IPS-20b (cell line): ENCODE measurements at regions not wholly inside any gene's neighbourhood (a gene's known extent, or its start where the extent isn't known, plus 50 kb on each side); places are given as distances from the start of the nearest gene placed in this dataset.

Experiments used
- H3K27ac ChIP-seq: one replicate; pipeline ENCODE4 v1.5.1; 2013; ENCODE audit warnings: low read length
- H3K27me3 ChIP-seq: 2 replicates; pipeline ENCODE4 v1.6.1; 2013; ENCODE audit warnings: mild to moderate bottlenecking, low read length, inconsistent platforms; ENCODE audit not compliant: insufficient read depth
- H3K36me3 ChIP-seq: 2 replicates; pipeline ENCODE4 v1.6.1; 2013; ENCODE audit warnings: low read depth, mild to moderate bottlenecking, inconsistent platforms, low read length, moderate library complexity; ENCODE audit not compliant: insufficient read depth
- H3K4me1 ChIP-seq: 2 replicates; pipeline ENCODE4 v1.6.1; 2013; ENCODE audit warnings: mild to moderate bottlenecking, control low read depth, inconsistent platforms, low read length, moderate library complexity; ENCODE audit not compliant: insufficient read depth
- H3K4me3 ChIP-seq: 2 replicates; pipeline ENCODE4 v1.5.1; 2013; ENCODE audit warnings: mild to moderate bottlenecking, low read length, inconsistent platforms
- H3K9ac ChIP-seq: 2 replicates; pipeline ENCODE4 v1.6.1; 2013; ENCODE audit warnings: low read depth, mild to moderate bottlenecking, inconsistent platforms, low read length, moderate library complexity
- H3K9me3 ChIP-seq: 2 replicates; pipeline ENCODE4 v1.6.1; 2013; ENCODE audit warnings: mild to moderate bottlenecking, low read depth, low read length, inconsistent platforms; ENCODE audit not compliant: insufficient read depth

DNA sequence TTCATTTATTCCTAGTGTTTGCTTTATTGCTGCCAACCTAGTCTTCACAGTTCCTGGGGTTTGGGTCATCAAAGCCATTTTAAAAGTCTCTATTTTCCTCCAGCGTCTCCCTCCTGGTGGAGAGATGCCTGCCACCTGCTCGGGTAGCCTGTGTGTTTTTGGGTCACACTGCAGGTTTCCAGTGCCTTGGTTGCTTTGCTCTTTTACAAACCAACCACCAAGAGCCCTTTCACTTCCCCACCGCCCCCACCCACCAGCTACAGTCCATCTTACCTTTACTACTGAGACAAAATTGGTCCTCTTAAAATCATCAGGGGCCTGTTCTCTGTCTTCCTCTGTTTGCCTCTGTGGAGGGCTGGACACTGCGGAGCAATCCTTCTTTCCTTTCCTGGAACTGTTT, 280.5 kb upstream of the GATB start:
- no peak overlapping the region for H3K9ac ChIP-seq
- no peaks in the 10 kb centered on the region; the same call in 1 of the 2 replicates for H3K9me3 ChIP-seq
- H3K4me1 ChIP-seq, result peaks cover 4% of the 10 kb centered on the region; the same call in 1 of the 2 replicates
- no peak overlapping the region for H3K4me3 ChIP-seq
- H3K27me3 ChIP-seq, result peaks cover 6% of the 10 kb centered on the region; the same call in 1 of the 2 replicates
- no peak overlapping the region for H3K27ac ChIP-seq
- H3K36me3 ChIP-seq, result no peaks in the 10 kb centered on the region

DNA sequence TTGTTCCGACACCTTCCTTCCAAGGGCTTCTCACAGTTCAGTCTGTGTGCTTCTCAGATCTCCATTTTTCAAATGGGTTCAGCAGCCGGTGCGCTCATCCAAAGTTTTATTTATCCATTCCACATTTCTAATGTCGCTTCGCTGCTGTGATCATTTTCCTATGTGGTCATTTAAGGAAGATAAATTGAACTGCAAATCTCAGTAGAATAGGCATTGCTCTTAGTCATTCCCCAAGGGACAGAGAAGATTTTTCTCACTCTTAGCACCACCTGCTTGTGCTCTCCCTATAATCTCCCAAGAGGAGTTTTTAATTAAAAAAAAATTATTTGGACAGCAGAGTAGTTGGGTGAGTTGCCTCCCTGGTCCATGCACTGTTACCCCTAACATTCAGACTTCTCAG, 278.9 kb upstream of the GATB start:
- Histone ChIP-seq H3K36me3 (no peaks in the 10 kb centered on the region), H3K27me3 (peaks cover 5% of the 10 kb centered on the region; the same call in 1 of the 2 replicates), H3K4me1 (no peaks in the 10 kb centered on the region), H3K9me3 (no peaks in the 10 kb centered on the region; the same call in 1 of the 2 replicates), H3K4me3 (no peak overlapping the region), H3K27ac (no peak overlapping the region), H3K9ac (no peak overlapping the region)

DNA sequence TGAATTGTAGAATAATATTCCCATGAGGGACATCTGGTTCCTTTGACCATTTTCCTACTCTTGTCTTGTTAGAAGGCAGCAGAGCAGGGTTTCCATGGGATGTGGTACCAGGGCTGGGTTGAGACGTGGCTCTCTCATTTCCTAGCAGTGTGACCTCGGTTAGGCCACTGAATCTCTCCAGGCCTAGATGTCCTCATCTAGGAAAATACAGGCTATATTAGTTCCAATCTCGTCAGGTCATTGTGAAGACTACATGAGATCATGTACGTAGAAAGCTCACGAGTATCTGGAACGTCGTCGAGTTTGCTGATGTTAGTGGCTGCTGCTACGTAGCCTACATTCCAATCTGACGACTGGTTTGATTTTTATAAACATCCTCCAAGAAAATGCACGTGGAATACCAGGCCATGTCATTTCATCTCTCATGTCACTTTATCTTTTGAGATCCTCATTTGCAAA, 278.2 kb upstream of the GATB start:
- Histone ChIP-seq H3K27ac (no peak overlapping the region), H3K9ac (no peak overlapping the region), H3K4me1 (no peaks in the 10 kb centered on the region), H3K36me3 (no peaks in the 10 kb centered on the region), H3K9me3 (no peaks in the 10 kb centered on the region; the same call in 1 of the 2 replicates), H3K4me3 (no peak overlapping the region), H3K27me3 (no peaks in the 10 kb centered on the region)

DNA sequence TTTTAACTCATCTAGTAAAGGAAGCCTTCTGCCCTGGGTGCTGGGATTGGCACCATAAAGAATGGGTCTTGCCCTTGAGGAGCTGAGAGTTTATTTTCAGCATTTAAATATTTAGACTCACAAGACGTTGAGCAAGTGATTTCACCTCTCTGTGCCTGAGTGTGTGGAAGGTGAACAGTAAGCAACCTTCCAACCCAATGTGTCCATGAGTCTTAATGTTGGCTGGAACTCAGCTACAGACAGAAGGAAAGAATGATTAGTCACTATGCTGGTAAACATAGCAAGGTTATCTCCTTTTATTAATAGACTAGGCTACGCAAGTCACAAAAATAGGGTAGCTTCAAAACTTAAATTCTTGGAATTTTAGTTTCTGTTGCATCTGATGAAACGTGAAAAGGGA, 277.4 kb upstream of the GATB start:
- Histone ChIP-seq H3K36me3 (no peaks in the 10 kb centered on the region), H3K9ac (no peak overlapping the region), H3K4me1 (no peaks in the 10 kb centered on the region), H3K9me3 (no peaks in the 10 kb centered on the region; the same call in 1 of the 2 replicates), H3K4me3 (no peak overlapping the region), H3K27me3 (no peaks in the 10 kb centered on the region), H3K27ac (no peak overlapping the region)

DNA sequence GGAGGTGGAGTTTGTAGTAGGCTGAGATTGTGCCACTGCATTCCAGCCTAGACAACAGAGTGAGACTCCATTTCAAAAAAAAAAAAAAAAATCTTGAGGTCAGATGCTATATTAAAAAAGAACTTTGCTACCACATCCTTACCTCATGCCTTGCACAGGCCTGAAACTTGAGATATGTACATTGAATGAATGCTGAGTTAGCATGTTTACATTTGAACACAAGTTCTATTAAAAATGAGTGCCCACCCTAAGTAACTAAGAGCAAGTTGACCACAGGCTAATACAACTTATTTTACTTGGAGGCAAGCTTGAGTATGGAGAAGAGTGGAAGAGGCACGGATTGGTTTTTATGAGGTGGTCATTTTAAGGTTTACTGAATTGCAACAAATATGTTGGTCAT, 276.6 kb upstream of the GATB start:
- Histone ChIP-seq H3K27me3 (no peaks in the 10 kb centered on the region), H3K4me1 (no peaks in the 10 kb centered on the region), H3K27ac (no peak overlapping the region), H3K36me3 (no peaks in the 10 kb centered on the region), H3K9me3 (no peaks in the 10 kb centered on the region), H3K9ac (no peak overlapping the region), H3K4me3 (no peak overlapping the region)

DNA sequence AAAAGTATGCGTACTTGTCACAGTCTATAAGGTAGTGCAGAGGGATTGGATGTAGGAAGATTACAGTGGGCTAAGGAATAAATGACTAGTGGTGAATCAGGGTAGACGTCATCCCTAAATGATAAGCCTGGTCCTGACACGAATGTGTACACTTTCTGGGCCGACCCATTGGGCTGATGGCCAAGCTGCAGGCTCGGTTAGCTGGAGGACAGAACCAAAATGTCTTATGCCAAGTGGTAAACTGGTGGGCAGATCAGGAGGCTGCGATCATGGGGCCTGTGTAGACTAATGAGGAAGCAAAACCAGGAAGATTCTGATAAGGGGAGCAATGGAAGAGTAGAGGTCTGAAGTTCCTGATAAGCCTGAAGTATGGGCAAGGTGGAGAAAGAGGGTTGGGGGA, 272.8 kb upstream of the GATB start:
- Histone ChIP-seq H3K9ac (no peak overlapping the region), H3K9me3 (no peaks in the 10 kb centered on the region), H3K4me3 (no peak overlapping the region), H3K36me3 (no peaks in the 10 kb centered on the region), H3K27me3 (no peaks in the 10 kb centered on the region), H3K4me1 (no peaks in the 10 kb centered on the region), H3K27ac (no peak overlapping the region)

DNA sequence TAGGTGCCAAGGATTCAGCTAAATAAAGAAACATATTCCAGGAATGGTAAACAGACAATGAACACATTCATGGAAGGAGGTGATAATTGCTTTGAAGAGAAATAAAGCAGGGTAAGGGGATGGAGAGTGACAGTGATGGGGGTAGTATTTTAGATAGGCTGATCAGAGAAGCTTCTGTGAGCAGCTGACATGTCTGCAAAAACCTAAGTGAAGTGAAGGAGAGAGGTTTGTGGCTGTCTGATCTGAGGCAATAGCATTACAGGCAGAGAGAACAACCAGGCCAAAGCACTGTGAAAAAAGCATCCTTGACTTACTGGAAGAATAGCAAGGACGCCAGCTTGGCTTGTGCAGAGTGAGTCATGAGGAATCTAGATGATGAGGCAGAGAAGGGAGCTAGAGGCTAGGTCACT, 271.9 kb upstream of the GATB start:
- no peaks in the 10 kb centered on the region for H3K36me3 ChIP-seq
- no peak overlapping the region for H3K27ac ChIP-seq
- no peaks in the 10 kb centered on the region for H3K4me1 ChIP-seq
- H3K9me3 ChIP-seq, result no peaks in the 10 kb centered on the region
- no peaks in the 10 kb centered on the region for H3K27me3 ChIP-seq
- H3K4me3 ChIP-seq, result no peak overlapping the region
- no peak overlapping the region for H3K9ac ChIP-seq

DNA sequence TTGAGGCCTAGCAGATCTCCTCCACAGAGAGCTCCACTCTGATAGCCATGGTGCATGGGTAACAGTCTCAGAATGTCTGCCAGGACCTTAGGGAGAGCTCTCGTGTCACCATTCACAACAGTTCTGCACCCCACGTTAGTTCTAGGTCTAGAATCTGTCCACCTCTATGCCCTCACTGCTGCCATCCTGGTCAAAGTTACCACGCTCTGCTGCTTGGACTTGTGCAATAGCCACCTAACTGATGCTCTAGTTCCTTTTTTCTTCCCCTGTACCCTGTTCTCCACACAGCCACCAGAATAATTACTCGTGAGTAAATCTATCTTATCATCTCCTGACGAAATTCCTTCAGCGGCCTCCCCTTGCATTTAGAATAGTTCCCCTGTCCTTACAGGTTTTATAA, 268.8 kb upstream of the GATB start:
- Histone ChIP-seq H3K9me3 (no peaks in the 10 kb centered on the region), H3K27ac (no peak overlapping the region), H3K36me3 (no peaks in the 10 kb centered on the region), H3K4me1 (no peaks in the 10 kb centered on the region), H3K9ac (no peak overlapping the region), H3K4me3 (no peak overlapping the region), H3K27me3 (no peaks in the 10 kb centered on the region)

DNA sequence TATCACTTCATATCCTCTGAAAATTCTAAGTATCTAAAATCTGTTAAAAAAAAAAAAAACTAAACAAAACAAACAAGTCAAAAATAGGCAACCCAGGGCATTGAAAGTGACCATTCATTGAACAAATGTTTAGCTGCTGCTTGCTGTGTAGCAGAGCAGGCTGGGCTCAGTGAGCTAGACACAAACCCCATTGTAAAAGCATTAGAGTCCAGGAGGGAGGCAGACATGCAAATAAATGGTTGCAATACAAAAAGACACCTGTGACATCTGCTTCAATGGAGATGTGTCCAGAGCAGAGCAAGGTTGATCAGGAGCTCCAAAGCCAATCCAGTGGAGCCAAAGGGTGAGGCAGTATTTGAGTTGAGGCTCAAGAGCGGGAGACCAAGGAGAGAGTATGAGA, 267.3 kb upstream of the GATB start:
- no peaks in the 10 kb centered on the region for H3K36me3 ChIP-seq
- H3K27me3 ChIP-seq, result no peaks in the 10 kb centered on the region
- H3K4me1 ChIP-seq, result no peaks in the 10 kb centered on the region
- H3K9me3 ChIP-seq, result no peaks in the 10 kb centered on the region
- no peak overlapping the region for H3K27ac ChIP-seq
- H3K9ac ChIP-seq, result no peak overlapping the region
- no peak overlapping the region for H3K4me3 ChIP-seq

DNA sequence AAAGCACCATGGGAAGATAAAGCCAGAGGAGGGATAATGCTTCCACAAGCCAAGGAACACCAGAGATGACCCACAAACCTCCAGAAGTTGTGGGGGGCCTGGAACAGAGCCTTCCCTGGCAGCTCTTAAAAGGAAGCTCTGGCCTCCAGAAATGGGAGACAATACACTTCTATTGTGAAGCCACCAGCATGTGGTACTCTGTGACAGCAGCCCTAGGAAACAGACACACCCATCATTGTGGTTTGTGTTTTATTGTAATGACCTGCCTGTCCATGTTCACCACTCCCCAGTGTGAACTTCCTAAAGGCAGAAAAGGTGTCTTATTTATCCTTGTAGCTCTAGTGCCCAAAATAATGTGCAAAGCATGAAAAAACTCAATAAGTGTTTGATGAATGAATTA, 264.1 kb upstream of the GATB start:
- H3K9me3 ChIP-seq, result no peaks in the 10 kb centered on the region
- H3K9ac ChIP-seq, result no peak overlapping the region
- H3K27ac ChIP-seq, result no peak overlapping the region
- no peak overlapping the region for H3K4me3 ChIP-seq
- no peaks in the 10 kb centered on the region for H3K27me3 ChIP-seq
- no peaks in the 10 kb centered on the region for H3K36me3 ChIP-seq
- H3K4me1 ChIP-seq, result no peaks in the 10 kb centered on the region

DNA sequence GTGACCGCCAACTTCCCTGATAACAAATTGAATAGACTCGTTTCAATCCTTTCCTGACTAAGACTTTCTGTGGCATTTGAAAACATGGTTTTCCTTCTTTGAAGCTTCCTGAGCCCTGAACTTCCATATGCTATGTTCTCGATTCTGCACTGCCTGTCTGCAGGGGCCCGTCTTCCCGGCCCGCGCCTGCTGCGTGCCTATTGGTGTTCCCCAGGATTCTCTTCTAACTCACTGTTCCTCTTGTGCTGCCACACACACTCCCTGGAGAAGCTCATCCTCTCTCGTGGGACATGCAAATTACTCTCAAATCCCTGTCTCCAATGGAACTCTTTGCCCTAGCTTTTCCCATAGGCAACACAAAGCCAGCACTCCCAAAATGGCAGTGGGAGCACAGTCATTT, 262.9 kb upstream of the GATB start:
- Histone ChIP-seq H3K27me3 (no peaks in the 10 kb centered on the region), H3K36me3 (no peaks in the 10 kb centered on the region), H3K4me3 (no peak overlapping the region), H3K9me3 (no peaks in the 10 kb centered on the region), H3K27ac (no peak overlapping the region), H3K4me1 (no peaks in the 10 kb centered on the region), H3K9ac (no peak overlapping the region)

DNA sequence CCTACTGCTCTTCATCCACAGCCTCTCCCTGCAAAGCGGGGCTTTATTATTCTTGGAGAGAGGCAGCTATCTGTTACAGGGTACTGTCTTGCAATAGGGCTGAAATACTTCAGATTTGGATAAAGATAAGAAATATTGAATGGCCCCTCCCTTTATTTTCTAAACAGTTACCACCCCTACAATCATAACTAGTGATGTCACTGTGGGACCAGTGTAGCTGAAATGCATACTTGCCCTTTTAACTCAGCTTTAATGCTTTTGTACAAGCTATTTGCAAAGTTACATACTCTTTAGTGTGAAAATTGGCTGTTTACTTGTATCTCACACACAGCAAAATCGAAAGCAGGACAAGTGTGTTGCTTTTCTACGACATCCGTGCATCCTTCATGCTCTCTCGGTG, 261.7 kb upstream of the GATB start:
- Histone ChIP-seq H3K27ac (no peak overlapping the region), H3K4me3 (no peak overlapping the region), H3K9ac (no peak overlapping the region), H3K36me3 (no peaks in the 10 kb centered on the region), H3K4me1 (no peaks in the 10 kb centered on the region), H3K27me3 (no peaks in the 10 kb centered on the region), H3K9me3 (no peaks in the 10 kb centered on the region)
